Prostate gland (tissue), 2 donors: ENCODE measurements at regions not wholly inside any gene's neighbourhood (a gene's known extent, or its start where the extent isn't known, plus 50 kb on each side); places are given as distances from the start of the nearest gene placed in this dataset.

ENCODE experiments used
- DNase-seq: peaks from one replicate; pipeline ENCODE4 v3.0.0-alpha.2; 2019; ENCODE audit warnings: low spot score
- H3K27ac ChIP-seq, 2 donors: fragments of 200-600 bp; sonication (generic); 2 replicates each; pipeline ENCODE4 v1.5.1; 2017 to 2019
- H3K27me3 ChIP-seq: fragments of 200-600 bp; sonication (generic); replicated peaks from 2 replicates; pipeline ENCODE4 v1.5.1; 2019; ENCODE audit not compliant: insufficient read depth
- H3K36me3 ChIP-seq, 2 donors: fragments of 200-600 bp; sonication (generic); 1 replicate in 1 of 2; 2 replicates in 1 of 2; pipeline versions ENCODE4 v1.5.1 to v1.8.1; 2017 to 2019
- H3K4me1 ChIP-seq: fragments of 200-600 bp; sonication (generic); replicated peaks from 2 replicates; pipeline ENCODE4 v1.5.1; 2019
- H3K4me3 ChIP-seq, 2 donors: fragments of 200-600 bp; sonication (generic); 2 replicates each; pipeline ENCODE4 v1.5.1; 2017 to 2019
- H3K9me3 ChIP-seq: fragments of 200-600 bp; sonication (generic); 2 replicates; pipeline ENCODE4 v1.5.1; 2017
- POLR2A ChIP-seq: fragments of 450-650 bp; IDR thresholded peaks from one replicate; pipeline ENCODE4 v1.6.1; 2016; ENCODE audit warnings: antibody characterized with exemption, mild to moderate bottlenecking
- POLR2AphosphoS5 ChIP-seq: sonication (generic); formaldehyde crosslinking; IDR thresholded peaks from one replicate; pipeline ENCODE4 v1.6.1; 2017; ENCODE audit warnings: antibody characterized with exemption
- WGBS: methylation state at CpG from one replicate; pipeline ENCODE4 v1.1.5; 2018; 5-methylcytosine and 5-hydroxymethylcytosine counted together
- intact Hi-C: fragments of 100-400 bp; cut with DNase I; formaldehyde crosslinking; loops from one replicate; pipeline ENCODE4 v1.14.2; 2022
- TF ChIP-seq, protein P1 (sequence below), 4 experiments: fragments of 200-600 bp in 2 of 4; fragments of 450-650 bp in 2 of 4; sonication (generic) in 2 of 4; IDR thresholded peaks; 1 replicate in 3 of 4; 2 replicates in 1 of 4; pipeline ENCODE4 v1.5.1; 2016 to 2019; ENCODE audit warnings: antibody characterized with exemption in 4 of 4, mild to moderate bottlenecking in 2 of 4, moderate library complexity in 2 of 4

GRCh38 chr15:29926083-29926388 lies 103.8 kb upstream of the TJP1 start:
- Histone ChIP-seq H3K27me3 (no peaks in the 10 kb centered on the region), H3K27ac (no peak overlapping the region), H3K36me3 (no peaks in the 10 kb centered on the region), H3K4me1 (no peaks in the 10 kb centered on the region), H3K4me3 (no peak overlapping the region), H3K9me3 (no peaks in the 10 kb centered on the region)
- intact Hi-C loops, result loop anchor here (5.0 kb wide), 1 partner anchor 179 kb away; no protein-coding TSS in a partner anchor
- no peak for DNase-seq
- WGBS, result 95% methylated on average over 2 of the region's 2 CpGs
- no peak for TF ChIP-seq POLR2AphosphoS5
- no peak for TF ChIP-seq POLR2A
- TF ChIP-seq, protein P1, sequence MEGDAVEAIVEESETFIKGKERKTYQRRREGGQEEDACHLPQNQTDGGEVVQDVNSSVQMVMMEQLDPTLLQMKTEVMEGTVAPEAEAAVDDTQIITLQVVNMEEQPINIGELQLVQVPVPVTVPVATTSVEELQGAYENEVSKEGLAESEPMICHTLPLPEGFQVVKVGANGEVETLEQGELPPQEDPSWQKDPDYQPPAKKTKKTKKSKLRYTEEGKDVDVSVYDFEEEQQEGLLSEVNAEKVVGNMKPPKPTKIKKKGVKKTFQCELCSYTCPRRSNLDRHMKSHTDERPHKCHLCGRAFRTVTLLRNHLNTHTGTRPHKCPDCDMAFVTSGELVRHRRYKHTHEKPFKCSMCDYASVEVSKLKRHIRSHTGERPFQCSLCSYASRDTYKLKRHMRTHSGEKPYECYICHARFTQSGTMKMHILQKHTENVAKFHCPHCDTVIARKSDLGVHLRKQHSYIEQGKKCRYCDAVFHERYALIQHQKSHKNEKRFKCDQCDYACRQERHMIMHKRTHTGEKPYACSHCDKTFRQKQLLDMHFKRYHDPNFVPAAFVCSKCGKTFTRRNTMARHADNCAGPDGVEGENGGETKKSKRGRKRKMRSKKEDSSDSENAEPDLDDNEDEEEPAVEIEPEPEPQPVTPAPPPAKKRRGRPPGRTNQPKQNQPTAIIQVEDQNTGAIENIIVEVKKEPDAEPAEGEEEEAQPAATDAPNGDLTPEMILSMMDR (IDR thresholded peaks at IDR 0.05), result no peak

GRCh38 chr15:29925227-29926082 lies 103.2 kb upstream of the TJP1 start:
- WGBS, result 60% methylated on average over 5 of the region's 5 CpGs
- no peaks in the 10 kb centered on the region for H3K27me3 ChIP-seq
- intact Hi-C loops, result loop anchor here (5.0 kb wide), 1 partner anchor 178 kb away; no protein-coding TSS in a partner anchor
- H3K4me1 ChIP-seq, result no peaks in the 10 kb centered on the region
- DNase-seq, result peak; percentile 34
- H3K9me3 ChIP-seq, result no peaks in the 10 kb centered on the region
- H3K4me3 ChIP-seq, result no peak overlapping the region
- no peaks in the 10 kb centered on the region for H3K36me3 ChIP-seq
- TF ChIP-seq, protein P1 (IDR thresholded peaks at IDR 0.05), result peak in 3 of 4 experiments; percentile 60 to 64 (median 63)
- TF ChIP-seq POLR2A, result no peak
- no peak for TF ChIP-seq POLR2AphosphoS5
- H3K27ac ChIP-seq, result no peak overlapping the region

DNA sequence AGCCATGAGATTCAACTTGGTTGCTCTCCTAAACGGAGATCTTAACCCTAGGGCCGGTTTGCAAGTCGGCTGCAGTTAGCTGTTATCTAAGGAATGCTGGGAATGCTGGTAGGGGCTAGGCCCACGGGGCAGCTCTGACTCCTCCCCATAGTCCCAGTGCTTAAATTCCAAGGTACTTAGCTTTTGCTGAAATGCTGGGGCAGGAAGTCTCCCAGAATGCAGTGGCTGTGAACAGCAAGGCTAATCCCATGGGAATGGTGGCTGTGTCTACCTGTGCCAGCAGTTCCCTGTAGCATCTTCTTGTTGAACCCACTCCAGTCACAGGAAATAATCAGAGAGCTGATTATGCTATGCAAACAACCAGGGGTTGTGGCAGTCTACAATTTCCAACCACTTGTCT lies 102.5 kb upstream of the TJP1 start:
- Histone ChIP-seq H3K4me3 (no peak overlapping the region), H3K9me3 (no peaks in the 10 kb centered on the region), H3K4me1 (no peaks in the 10 kb centered on the region), H3K36me3 (no peaks in the 10 kb centered on the region), H3K27me3 (no peaks in the 10 kb centered on the region), H3K27ac (no peak overlapping the region)
- no peak for TF ChIP-seq POLR2AphosphoS5
- 34% methylated on average over 4 of the region's 4 CpGs for WGBS
- intact Hi-C loops, result loop anchor here (5.0 kb wide), 1 partner anchor 177 kb away; no protein-coding TSS in a partner anchor
- no peak for DNase-seq

- H3K36me3 ChIP-seq, result no peaks in the 10 kb centered on the region
- no peak overlapping the region for H3K4me3 ChIP-seq
- intact Hi-C loops, result no loop called here
- no peaks in the 10 kb centered on the region for H3K27me3 ChIP-seq
- H3K27ac ChIP-seq, result no peak overlapping the region
- no peak for TF ChIP-seq POLR2A
- no peak for TF ChIP-seq POLR2AphosphoS5
- TF ChIP-seq, protein P1 (IDR thresholded peaks at IDR 0.05), result no peak
- DNase-seq, result no peak
- H3K4me1 ChIP-seq, result no peaks in the 10 kb centered on the region
- H3K9me3 ChIP-seq, result no peaks in the 10 kb centered on the region
Observed at GRCh38 chr15:29922191-29922590, 99.9 kb upstream of the TJP1 start.

- Histone ChIP-seq H3K27ac (no peak overlapping the region), H3K36me3 (no peaks in the 10 kb centered on the region), H3K27me3 (no peaks in the 10 kb centered on the region), H3K9me3 (no peaks in the 10 kb centered on the region), H3K4me1 (no peaks in the 10 kb centered on the region), H3K4me3 (no peak overlapping the region)
- intact Hi-C loops, result no loop called here
- no peak for DNase-seq
- TF ChIP-seq, protein P1 (IDR thresholded peaks at IDR 0.05), result no peak
- TF ChIP-seq POLR2AphosphoS5 (no peak), POLR2A (no peak)
- 56% methylated on average over 6 of the region's 6 CpGs for WGBS
Observed at GRCh38 chr15:29921130-29921601, 98.9 kb upstream of the TJP1 start.
